CD4-positive, alpha-beta T cell (primary cell): ENCODE measurements at regions not wholly inside any gene's neighbourhood (a gene's known extent, or its start where the extent isn't known, plus 50 kb on each side); places are given as distances from the start of the nearest gene placed in this dataset.

Experiments
- ATAC-seq: fragments of 200-7000 bp; cut with Tn5 transposase; one replicate; pipeline ENCODE4 v1.10.0; 2022; ENCODE audit warnings: mild to moderate bottlenecking; ENCODE audit not compliant: poor library complexity
- CTCF ChIA-PET: fragments of 350-600 bp; sonication (Branson Sonifier 250); formaldehyde crosslinking; loops from one replicate; lab custom pipeline; 2021; ENCODE audit warnings: antibody characterized with exemption, inconsistent platforms; lab: Charles Lee
- POLR2A ChIA-PET: fragments of 350-600 bp; sonication (Branson Sonifier 250); formaldehyde crosslinking; loops from one replicate; lab custom pipeline; 2021; ENCODE audit warnings: antibody characterized with exemption, inconsistent platforms; lab: Charles Lee
- DNase-seq, 14 experiments: peaks; one replicate each; pipeline ENCODE4 v3.0.0-alpha.2; 2013 to 2020; ENCODE audit warnings: mixed read lengths in 2 of 14
- H3K27ac ChIP-seq, 2 donors: one replicate each; pipeline versions ENCODE4 v1.5.1 to v1.7.0; 2013; ENCODE audit warnings: low read length in 2 of 2, low read depth in 1 of 2, mild to moderate bottlenecking in 1 of 2
- H3K27me3 ChIP-seq, 2 experiments: 1 replicate in 1 of 2; 2 replicates in 1 of 2; pipeline versions ENCODE4 v1.6.1 to v1.7.0; 2013; ENCODE audit warnings: low read length in 2 of 2, control low read depth in 1 of 2, mild to moderate bottlenecking in 1 of 2, moderate library complexity in 1 of 2; ENCODE audit not compliant: insufficient read depth in 2 of 2, control insufficient read depth in 1 of 2
- H3K36me3 ChIP-seq: one replicate; pipeline ENCODE4 v1.6.1; 2013; ENCODE audit warnings: low read length, control low read depth; ENCODE audit not compliant: insufficient read depth
- H3K4me1 ChIP-seq: one replicate; pipeline ENCODE4 v1.6.1; 2013; ENCODE audit warnings: low read length, control low read depth; ENCODE audit not compliant: insufficient read depth
- H3K4me3 ChIP-seq: one replicate; pipeline ENCODE4 v1.5.1; 2013; ENCODE audit warnings: mild to moderate bottlenecking, low read length, moderate library complexity
- H3K9me3 ChIP-seq, 2 experiments: 1 replicate in 1 of 2; 2 replicates in 1 of 2; pipeline versions ENCODE4 v1.6.1 to v1.7.0; 2013; ENCODE audit warnings: low read length in 2 of 2, mild to moderate bottlenecking in 2 of 2, control low read depth in 1 of 2, moderate library complexity in 1 of 2; ENCODE audit not compliant: control insufficient read depth in 1 of 2, insufficient read depth in 1 of 2
- H3K27ac Mint-ChIP-seq: one replicate; pipeline ENCODE4 v1.8.0; 2020; ENCODE audit warnings: mixed read lengths
- H3K27me3 Mint-ChIP-seq: one replicate; pipeline ENCODE4 v1.8.0; 2021; ENCODE audit warnings: mixed read lengths
- H3K36me3 Mint-ChIP-seq: one replicate; pipeline ENCODE4 v1.8.0; 2021; ENCODE audit warnings: low read depth, mixed read lengths
- H3K4me1 Mint-ChIP-seq: one replicate; pipeline ENCODE4 v1.8.0; 2021; ENCODE audit warnings: low read depth, mixed read lengths
- H3K4me3 Mint-ChIP-seq: one replicate; pipeline ENCODE4 v1.8.0; 2020; ENCODE audit warnings: mild to moderate bottlenecking, mixed read lengths
- H3K9me3 Mint-ChIP-seq: one replicate; pipeline ENCODE4 v1.8.0; 2020; ENCODE audit warnings: mixed read lengths
- CTCF ChIP-seq: fragments of 200-600 bp; IDR thresholded peaks from one replicate; pipeline ENCODE4 v1.8.0; 2022; ENCODE audit warnings: antibody characterized with exemption, mild to moderate bottlenecking
- intact Hi-C, 2 experiments: fragments of 100-400 bp; cut with DNase I in 1 of 2; cut with micrococcal nuclease in 1 of 2; formaldehyde crosslinking; loops; one replicate each; pipeline versions ENCODE4 v1.15.1 to v1.9.0; 2023 to 2025; cut with DNase I, micrococcal nuclease

- ATAC-seq = no peak
- POLR2A ChIA-PET = no interaction called here
- H3K27me3 ChIP-seq = peaks cover 0 to 2% of the 10 kb centered on the region in 2 experiments
- TF ChIP-seq CTCF = no peak
- no peaks in the 10 kb centered on the region for H3K4me1 ChIP-seq
- Mint-ChIP-seq H3K27me3 (peaks cover 17% of the 10 kb centered on the region), H3K9me3 (no peaks in the 10 kb centered on the region), H3K27ac (no peak overlapping the region), H3K4me1 (no peaks in the 10 kb centered on the region), H3K36me3 (no peaks in the 10 kb centered on the region), H3K4me3 (no peak overlapping the region)
- H3K9me3 ChIP-seq = peaks cover 0 to 16% of the 10 kb centered on the region in 2 experiments
- H3K4me3 ChIP-seq = no peak overlapping the region
- CTCF ChIA-PET = no interaction called here
- DNase-seq = no peak
- H3K27ac ChIP-seq = no peak overlapping the region
- intact Hi-C loops = no loop called here
- no peaks in the 10 kb centered on the region for H3K36me3 ChIP-seq
Measured at GRCh38 chr11:116557282-116557681, 215.5 kb downstream of the BUD13 start.

GRCh38 chr11:116556483-116556882 lies 216.3 kb downstream of the BUD13 start:
- ATAC-seq = no peak
- H3K27ac ChIP-seq = no peak overlapping the region
- H3K4me1 ChIP-seq = no peaks in the 10 kb centered on the region
- ChIA-PET POLR2A (no interaction called here), CTCF (no interaction called here)
- H3K27me3 Mint-ChIP-seq = peaks cover 19% of the 10 kb centered on the region
- H3K36me3 Mint-ChIP-seq = no peaks in the 10 kb centered on the region
- H3K4me1 Mint-ChIP-seq = no peaks in the 10 kb centered on the region
- H3K4me3 Mint-ChIP-seq = no peak overlapping the region
- no peak overlapping the region for H3K27ac Mint-ChIP-seq
- no peak for DNase-seq
- H3K4me3 ChIP-seq = no peak overlapping the region
- intact Hi-C loops = no loop called here
- TF ChIP-seq CTCF = no peak
- peaks cover 0 to 2% of the 10 kb centered on the region in 2 experiments for H3K27me3 ChIP-seq
- H3K36me3 ChIP-seq = no peaks in the 10 kb centered on the region
- H3K9me3 ChIP-seq = peaks cover 0 to 16% of the 10 kb centered on the region in 2 experiments
- H3K9me3 Mint-ChIP-seq = no peaks in the 10 kb centered on the region

GRCh38 chr11:116553482-116553881 lies 219.3 kb downstream of the BUD13 start:
- no peak for ATAC-seq
- ChIA-PET CTCF (no interaction called here), POLR2A (no interaction called here)
- Histone ChIP-seq H3K27me3 (peaks cover 0 to 8% of the 10 kb centered on the region in 2 experiments), H3K4me3 (no peak overlapping the region), H3K9me3 (peaks cover 0 to 25% of the 10 kb centered on the region in 2 experiments), H3K36me3 (no peaks in the 10 kb centered on the region), H3K27ac (no peak overlapping the region), H3K4me1 (no peaks in the 10 kb centered on the region)
- intact Hi-C loops = no loop called here
- H3K9me3 Mint-ChIP-seq = no peaks in the 10 kb centered on the region
- peaks cover 26% of the 10 kb centered on the region for H3K27me3 Mint-ChIP-seq
- H3K36me3 Mint-ChIP-seq = no peaks in the 10 kb centered on the region
- H3K4me1 Mint-ChIP-seq = no peaks in the 10 kb centered on the region
- H3K27ac Mint-ChIP-seq = no peak overlapping the region
- DNase-seq = no peak
- no peak for TF ChIP-seq CTCF
- no peak overlapping the region for H3K4me3 Mint-ChIP-seq
